ENCODE measurements at regions not wholly inside any gene's neighbourhood (a gene's known extent, or its start where the extent isn't known, plus 50 kb on each side); places are given as distances from the start of the nearest gene placed in this dataset.

DNA sequence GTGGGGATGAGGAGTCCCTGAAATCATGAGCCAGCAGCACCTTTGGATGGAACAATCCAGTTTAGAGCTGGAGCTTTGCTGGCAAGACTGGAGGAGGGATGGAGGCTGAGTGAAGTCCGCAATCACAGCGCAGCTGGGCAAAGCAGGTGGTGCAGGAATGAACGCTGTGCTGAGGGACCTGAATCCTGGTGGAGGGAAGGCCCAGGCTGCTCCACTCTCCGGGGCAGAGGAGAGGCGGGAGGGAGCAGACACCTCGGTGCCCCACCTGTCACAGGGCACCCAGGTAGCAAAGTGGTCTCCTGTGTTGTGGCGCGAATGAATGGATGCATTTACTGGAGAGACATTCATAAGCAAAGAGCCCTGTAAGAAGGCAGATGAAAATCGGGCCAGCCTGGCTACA lies 124.8 kb upstream of the ANO1 start:
- no peak for DNase-seq

DNA sequence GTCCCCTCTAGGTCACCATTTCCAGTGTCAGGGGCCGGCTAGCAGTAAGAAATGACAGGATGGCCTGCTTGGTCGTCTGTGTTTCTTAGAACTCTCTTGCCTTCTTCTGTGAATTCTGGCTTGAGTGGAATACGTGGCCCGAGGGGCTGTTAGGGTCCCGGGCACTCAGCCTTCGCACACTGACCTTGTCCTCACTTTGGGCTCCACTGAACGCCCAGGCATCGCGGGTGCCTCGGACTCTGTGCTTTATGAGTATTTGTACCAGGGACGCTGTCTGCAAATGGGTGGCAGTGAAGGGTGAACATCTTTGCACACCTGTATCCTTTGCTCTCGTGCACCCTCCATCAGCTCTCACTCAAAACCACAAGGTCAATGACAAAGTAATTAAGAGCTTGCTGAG lies 123.4 kb upstream of the ANO1 start:
- DNase-seq: no peak

DNA sequence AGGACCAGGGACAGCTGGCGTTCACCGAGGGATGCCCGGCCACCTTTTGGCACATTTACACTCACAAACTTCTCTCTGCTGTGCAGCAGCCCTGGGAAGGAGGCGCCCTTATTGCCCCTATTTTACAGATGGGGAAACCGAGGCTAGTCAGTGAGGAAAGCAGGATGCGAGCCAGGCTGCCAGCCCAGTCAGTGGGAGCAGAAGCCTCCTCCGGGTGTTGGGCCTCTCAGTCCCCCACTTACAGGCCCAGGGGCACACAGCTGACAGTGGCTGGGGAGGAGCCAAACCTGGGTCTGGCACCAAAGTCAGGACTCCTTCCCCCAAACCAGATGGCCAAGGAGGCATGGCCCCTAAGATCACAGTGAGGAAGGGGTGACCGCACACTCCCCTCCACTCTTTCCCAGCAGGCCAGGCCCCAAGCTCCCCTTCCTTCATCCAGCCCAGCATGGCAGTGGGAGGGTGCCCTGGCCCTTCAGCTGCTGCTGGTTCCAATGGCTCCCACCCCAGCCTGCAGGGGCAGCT lies 121.4 kb upstream of the ANO1 start:
- DNase-seq: no peak

DNA sequence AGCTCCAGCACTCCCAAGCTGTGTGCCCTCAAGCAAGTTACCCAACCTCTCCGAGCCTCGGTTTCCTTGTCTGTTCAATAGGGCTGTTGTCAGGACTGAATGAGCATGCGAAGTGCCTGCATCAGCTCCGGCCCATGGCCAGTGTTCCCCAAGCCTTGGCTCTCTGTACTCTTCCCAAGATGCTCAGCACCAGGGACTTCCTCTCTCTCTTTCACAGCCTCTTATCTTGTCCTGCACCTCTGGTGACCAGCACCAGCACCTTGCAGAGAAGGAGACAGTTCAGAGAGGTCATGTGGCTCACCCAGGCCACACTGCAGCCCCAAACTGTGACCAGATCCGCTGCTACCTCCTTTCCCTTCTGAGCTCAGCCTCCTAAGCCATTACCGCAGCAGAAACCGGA lies 120.3 kb upstream of the ANO1 start:
- DNase-seq: no peak

DNA sequence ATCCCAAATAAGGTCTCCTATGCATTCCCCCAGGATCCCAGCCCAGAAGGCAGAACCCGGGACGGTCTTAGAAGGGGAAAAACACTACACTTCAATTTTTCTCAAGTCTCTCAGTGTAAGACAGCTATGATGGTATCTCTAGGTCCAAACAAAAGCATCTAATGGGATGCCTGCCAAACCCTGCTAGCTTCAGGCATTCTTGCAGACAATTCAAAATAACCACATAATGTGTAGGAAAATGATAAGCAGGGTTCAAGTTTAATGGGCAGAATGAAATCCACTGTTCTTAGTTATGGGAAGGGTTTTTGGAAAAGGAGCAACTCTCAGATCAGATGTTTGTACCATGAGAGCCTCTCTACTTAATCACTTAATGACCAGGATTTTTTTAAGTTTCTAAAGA lies 119.8 kb upstream of the ANO1 start:
- no peak for DNase-seq

GRCh38 chr11:69959461-69959860 lies 118.7 kb upstream of the ANO1 start:
- DNase-seq: no peak

GRCh38 chr11:69961738-69962137 lies 116.4 kb upstream of the ANO1 start:
- DNase-seq: no peak

GRCh38 chr11:69962152-69962551 lies 116.0 kb upstream of the ANO1 start:
- no peak for DNase-seq

- DNase-seq: no peak
Measured at GRCh38 chr11:69963533-69964246, 114.4 kb upstream of the ANO1 start.

DNA sequence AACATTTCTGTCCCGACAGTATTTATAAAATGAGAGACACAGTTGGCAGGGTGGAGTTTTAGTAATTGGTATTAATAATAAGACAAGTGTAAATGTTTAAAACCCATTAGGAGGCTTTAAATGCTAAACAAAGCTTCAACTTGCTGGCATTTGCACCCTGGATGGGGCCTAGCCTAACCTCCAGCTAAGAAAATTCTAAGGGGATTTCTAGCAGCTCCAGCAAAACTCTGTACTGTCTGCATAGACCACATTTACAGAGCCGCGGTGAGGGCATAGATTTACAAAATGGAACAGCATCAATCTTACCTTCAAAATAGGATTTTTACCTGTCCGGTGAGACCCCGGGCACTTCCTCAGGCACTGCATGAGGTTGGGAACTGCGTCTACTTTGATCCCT lies 113.9 kb upstream of the ANO1 start:
- no peak for DNase-seq

GRCh38 chr11:69965821-69966582 lies 112.1 kb upstream of the ANO1 start:
- DNase-seq: no peak

DNA sequence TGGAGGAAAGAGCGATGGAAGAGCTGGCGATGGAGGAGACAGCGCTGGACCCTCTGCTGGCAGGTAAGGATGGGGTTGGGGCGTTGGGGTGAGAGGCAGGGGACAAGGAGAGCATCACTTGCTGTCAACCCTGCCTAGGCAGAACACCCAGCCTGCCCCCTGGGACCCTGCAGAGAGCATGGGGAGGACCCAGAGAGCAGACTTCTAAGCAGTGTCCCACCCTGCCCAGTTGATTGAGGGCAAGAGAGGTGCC lies 111.6 kb upstream of the ANO1 start:
- no peak for DNase-seq

GRCh38 chr11:69966910-69967483 lies 111.1 kb upstream of the ANO1 start:
- no peak for DNase-seq

- no peak for DNase-seq
Measured at GRCh38 chr11:69967484-69967883, 110.6 kb upstream of the ANO1 start.

DNA sequence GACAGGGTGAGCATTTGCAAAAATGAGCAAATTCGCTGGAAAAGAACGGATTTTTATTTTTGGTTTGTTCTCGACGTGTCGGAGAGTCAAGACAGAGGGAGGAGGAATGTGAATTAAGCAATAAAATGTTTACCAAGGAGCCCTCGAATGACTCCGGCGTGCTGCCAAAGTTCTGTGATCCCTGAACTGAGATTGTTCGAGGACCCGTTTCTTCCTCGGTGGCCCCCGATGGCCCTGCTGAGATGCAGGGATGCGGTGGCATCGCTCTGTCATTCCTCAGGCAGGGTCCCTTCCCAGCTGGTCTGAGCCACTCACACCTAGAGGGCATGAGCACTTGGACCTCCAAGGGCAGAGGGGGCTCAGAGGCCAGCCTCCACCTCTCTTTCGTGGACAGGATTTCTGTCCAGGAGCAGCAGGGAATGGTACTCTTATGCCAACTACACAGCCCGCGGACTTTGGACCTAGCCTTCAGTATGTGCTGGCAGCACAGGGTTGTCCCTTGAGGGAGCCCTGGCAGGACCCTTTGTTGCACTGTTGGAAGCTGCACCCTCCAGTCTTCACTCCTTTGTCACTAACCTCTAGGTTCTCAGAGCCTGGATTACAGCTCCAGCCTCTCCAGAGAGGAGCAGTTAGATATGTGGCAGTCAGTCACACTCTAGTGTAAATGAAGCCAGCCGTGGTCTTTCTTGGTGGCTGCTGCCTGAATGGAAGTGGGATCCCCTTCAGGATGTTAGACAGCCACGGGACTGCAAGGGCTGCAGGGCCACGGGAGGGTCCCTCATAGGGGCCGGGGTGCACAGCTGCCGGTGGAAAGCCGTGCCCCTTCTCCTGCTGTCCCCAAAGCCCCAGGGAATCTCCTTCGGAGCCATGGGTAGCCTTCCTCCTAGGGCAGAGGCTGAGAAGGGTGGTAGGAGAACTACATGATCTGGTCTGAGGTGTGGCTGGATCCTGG lies 109.4 kb upstream of the ANO1 start:
- DNase-seq: no peak

DNA sequence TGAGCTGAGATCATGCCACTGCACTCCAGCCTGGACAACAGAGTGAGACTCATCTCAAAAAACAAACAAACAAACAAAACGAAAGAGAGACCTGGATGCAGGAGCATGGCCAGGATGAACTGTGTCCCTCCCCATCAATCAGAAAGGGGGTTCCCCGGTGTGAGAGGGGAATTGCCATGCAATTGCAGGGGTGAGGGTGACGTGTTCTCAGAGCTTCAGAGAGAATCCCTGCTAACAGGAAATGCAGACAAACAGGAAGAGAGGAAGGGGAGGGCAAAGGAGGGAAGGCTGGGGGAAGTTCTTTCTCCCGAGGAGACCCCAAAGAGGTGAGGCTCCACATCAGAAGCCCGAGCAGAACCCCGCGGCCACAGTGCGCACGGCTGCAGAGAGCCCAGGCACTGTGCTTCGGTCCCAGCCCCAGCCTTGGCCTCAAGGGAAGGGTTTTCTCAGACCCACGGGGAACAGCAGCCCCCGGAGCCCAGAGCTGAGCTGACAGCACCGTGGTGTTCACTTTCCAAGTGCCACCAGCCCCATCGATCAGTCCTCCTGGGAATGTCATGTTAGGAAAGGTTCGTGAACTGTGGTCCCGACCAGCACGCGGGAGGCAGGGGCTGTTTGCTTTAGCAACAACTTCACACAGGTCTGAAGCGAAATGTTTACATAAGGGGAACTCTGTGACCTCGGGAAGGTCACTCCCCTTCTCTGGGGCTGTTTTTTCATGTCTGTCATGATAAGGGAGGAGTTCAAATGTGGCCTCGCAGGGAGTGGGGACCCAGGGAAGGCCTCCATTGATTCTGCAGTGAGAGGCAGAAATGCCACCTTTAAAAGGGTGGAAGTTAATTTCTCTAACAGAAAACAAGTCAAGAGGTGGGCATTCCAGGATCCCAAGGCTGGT lies 108.0 kb upstream of the ANO1 start:
- no peak for DNase-seq

DNA sequence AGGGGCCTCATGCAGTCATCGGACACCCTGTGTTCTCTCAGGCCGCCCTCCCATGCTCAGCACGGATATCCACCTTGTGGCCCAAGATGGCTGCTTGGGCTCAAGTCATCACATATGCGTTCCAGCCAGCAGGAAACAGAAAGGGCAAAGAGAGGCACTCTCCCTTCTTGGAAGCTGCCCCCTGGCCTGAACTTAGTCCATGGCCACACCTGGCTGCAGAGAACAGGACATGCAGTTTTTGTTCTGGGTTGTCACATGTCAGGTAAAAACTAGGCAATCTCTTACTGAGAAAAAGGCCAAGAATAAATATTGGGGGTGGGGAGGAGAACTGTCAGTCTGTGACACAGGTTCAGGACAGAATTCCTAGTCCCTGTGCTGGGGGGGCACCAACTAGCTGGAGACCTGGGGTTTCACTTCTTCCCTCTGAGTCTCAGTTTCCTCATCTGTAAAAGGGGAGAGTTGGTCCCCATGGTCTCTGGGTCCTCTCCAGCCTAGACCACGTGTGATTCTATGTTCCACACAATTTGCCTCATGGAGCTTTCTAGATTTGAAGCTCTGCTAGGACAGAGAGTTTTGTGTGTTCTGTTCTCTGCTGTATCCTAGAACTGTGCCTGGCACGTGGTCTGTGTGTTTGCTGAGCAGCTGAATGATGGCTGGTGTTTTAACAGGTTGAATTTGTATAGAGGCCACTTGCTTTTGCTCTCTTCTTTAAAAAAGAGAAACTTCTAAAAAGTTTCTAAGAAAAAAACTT lies 107.2 kb upstream of the ANO1 start:
- no peak for DNase-seq

- DNase-seq: no peak
Measured at GRCh38 chr11:69971741-69972140, 106.4 kb upstream of the ANO1 start.

- DNase-seq: no peak
Measured at GRCh38 chr11:69972351-69972802, 105.7 kb upstream of the ANO1 start.

GRCh38 chr11:69974528-69974927 lies 103.6 kb upstream of the ANO1 start:
- no peak for DNase-seq

- no peak for DNase-seq
Measured at GRCh38 chr11:69975822-69976221, 102.3 kb upstream of the ANO1 start.
